ENCODE measurements at regions not wholly inside any gene's neighbourhood (a gene's known extent, or its start where the extent isn't known, plus 50 kb on each side); places are given as distances from the start of the nearest gene placed in this dataset.

DNA sequence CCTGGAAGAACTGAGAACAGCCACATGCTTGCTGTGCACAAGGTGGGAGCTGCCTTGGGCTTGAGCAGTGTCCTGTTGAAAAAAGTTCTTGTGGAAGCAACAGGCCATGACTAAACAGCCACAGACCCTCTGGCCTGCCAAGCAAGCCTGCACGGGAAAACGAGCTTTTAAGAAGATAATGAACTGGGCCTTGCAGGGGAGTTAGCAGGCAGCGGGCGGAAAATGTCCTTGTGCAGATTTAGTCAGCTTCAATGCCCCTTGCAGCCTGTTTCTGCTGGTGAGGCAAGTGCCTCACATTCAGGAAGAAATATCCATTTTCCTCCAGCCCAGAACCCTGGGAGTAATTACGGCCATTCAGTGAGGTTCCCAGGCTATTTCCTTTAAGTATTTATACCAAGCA, 126.2 kb upstream of the KLHL25 start:
- no peak for DNase-seq (ENCODE audit: low read depth)
- TF ChIP-seq, protein P1, sequence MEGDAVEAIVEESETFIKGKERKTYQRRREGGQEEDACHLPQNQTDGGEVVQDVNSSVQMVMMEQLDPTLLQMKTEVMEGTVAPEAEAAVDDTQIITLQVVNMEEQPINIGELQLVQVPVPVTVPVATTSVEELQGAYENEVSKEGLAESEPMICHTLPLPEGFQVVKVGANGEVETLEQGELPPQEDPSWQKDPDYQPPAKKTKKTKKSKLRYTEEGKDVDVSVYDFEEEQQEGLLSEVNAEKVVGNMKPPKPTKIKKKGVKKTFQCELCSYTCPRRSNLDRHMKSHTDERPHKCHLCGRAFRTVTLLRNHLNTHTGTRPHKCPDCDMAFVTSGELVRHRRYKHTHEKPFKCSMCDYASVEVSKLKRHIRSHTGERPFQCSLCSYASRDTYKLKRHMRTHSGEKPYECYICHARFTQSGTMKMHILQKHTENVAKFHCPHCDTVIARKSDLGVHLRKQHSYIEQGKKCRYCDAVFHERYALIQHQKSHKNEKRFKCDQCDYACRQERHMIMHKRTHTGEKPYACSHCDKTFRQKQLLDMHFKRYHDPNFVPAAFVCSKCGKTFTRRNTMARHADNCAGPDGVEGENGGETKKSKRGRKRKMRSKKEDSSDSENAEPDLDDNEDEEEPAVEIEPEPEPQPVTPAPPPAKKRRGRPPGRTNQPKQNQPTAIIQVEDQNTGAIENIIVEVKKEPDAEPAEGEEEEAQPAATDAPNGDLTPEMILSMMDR (IDR thresholded peaks at IDR 0.05; ENCODE audit: low read length, missing control alignments): no peak
- no peak overlapping the region for H3K4me3 ChIP-seq (replicated peaks; ENCODE audit: low read depth, low read length)

DNA sequence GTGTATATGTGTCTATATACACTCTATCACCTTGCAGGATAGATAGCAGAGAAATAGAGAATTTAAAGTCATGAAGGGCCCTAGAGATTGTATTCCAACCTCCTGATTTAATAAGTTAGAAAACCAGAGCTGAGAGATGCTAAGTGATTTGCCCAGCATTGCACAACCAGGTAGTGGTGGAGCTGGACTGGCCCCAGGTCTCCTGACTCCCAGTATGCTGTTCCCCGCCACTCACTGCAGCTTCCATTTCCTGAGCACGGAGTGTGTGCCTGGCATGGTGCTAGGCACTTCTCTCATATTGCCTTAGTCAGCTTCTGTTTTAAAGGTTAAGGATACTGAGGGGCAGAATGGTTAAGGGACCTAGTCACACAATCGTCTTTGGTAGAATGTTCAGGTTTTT, 129.4 kb upstream of the KLHL25 start:
- TF ChIP-seq, protein P1 (IDR thresholded peaks at IDR 0.05; ENCODE audit: low read length, missing control alignments): no peak
- no peak overlapping the region for H3K4me3 ChIP-seq (replicated peaks; ENCODE audit: low read depth, low read length)
- no peak for DNase-seq (ENCODE audit: low read depth)

DNA sequence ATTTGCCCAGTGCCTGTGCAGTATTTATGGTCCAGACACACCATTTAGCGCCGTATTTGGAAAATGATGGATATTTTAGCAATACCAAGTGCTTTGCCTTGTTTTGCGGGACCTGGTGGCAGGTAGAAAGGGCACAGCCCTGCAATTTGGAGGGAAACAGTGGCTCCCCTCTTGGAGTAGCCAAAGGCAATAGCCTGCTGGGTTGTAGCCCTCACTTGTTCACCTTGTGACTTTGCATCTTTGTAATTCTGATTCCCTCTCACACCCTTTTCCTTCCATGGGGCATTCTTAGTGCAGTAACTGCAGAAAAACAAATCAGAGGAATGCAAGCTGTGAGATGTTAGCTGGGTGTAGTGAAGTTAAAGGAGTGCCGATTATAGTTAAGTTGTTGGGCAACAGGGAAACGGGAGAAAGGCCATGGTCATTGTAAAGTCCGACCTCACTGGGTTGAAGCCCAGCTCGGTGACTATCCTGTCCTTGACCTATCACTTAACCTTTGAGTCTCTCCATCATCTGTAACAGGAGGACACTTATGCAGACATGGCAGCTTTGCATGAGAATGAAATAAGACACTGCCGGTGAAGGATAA, 131.0 kb upstream of the KLHL25 start:
- TF ChIP-seq, protein P1 (IDR thresholded peaks at IDR 0.05; ENCODE audit: low read length, missing control alignments): no peak
- DNase-seq (ENCODE audit: low read depth): no peak
- H3K4me3 ChIP-seq (replicated peaks; ENCODE audit: low read depth, low read length): no peak overlapping the region

DNA sequence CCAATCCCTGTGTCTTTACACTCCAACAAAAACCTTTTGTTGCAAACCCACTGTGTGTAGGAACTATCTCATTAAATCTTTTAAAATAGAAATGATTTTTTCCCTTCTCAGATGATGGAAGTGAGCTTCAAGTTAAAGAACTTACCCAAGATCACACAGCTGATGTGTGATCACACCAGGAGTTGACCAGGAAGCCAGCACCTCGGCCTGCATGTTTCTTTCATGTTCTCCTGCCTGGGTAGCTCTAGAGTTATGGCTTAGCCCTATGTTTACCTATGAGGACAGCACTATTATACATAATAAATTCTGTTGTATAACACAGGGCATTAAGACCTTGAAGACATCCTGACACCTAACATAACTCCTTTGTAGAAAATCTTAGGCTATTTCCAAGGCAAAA, 132.1 kb upstream of the KLHL25 start:
- TF ChIP-seq, protein P1 (IDR thresholded peaks at IDR 0.05; ENCODE audit: low read length, missing control alignments): no peak
- no peak overlapping the region for H3K4me3 ChIP-seq (replicated peaks; ENCODE audit: low read depth, low read length)
- no peak for DNase-seq (ENCODE audit: low read depth)

DNA sequence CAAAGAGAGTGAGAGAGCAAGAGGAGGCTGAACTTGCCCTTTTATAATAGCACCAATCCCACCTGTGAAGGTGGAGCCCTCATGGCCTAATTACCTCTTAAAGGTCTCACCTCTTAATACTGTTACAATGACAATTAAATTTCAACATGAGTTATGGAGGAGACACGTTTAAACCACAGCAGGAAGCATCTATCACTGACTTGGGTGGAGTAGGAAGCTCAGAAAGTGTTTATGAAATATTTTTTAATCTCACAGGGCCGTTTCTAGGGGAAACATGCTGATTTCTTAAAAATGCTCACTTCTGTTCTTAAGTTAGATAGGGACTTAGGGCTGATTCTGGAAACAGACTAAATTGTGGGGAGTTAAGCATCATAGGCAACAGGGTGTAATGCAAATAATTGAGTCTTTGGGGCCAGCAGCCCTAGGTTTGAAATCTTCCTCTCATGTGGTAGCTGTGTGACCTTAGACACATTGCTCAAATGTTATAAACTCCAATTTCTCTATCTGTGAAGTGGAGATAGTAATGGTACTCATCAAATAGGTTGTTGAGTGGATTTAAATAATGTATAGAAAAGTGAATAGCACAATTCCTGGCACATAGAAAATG, 133.3 kb upstream of the KLHL25 start:
- no peak for DNase-seq (ENCODE audit: low read depth)
- TF ChIP-seq, protein P1 (IDR thresholded peaks at IDR 0.05; ENCODE audit: low read length, missing control alignments): no peak
- no peak overlapping the region for H3K4me3 ChIP-seq (replicated peaks; ENCODE audit: low read depth, low read length)

DNA sequence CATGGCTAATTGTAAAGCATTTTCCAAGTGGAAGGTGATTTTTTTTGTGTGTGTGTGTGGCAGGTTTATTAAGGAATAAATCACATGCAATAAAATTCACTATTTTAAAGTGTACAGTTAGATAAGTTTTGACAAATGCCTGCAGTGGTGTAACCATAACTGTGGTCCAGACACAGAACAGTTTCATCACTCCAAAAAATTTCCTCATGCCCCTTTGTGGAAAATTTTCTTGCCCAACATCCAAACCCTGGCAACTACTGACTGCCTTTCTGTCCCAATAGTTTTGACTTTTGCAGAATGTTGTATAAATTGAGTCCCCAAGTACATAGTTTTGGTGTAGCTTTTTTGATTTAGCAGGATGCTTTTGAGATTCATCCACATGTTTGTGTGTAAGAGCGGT, 135.1 kb upstream of the KLHL25 start:
- no peak for DNase-seq (ENCODE audit: low read depth)
- no peak overlapping the region for H3K4me3 ChIP-seq (replicated peaks; ENCODE audit: low read depth, low read length)
- TF ChIP-seq, protein P1 (IDR thresholded peaks at IDR 0.05; ENCODE audit: low read length, missing control alignments): no peak

DNA sequence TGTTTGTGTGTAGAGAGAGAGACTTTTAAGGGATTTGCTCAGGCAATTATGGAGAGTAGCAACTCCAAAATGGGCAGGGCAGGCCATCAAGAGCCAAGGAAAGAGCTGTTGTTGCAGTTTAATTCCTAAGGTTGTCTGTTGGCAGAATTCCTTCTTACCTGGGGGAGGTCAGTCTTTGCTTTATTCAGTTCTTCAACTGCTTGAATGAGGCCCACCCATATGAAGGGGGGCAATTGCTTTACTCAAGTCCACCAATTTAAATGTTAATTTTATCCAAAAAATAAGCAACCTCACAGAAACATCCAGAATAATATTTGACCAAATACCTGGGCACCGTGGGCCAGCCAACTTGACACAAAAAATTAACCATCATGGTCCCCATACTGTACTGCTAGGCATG, 137.7 kb upstream of the KLHL25 start:
- TF ChIP-seq, protein P1 (IDR thresholded peaks at IDR 0.05; ENCODE audit: low read length, missing control alignments): no peak
- DNase-seq (ENCODE audit: low read depth): no peak
- H3K4me3 ChIP-seq (replicated peaks; ENCODE audit: low read depth, low read length): no peak overlapping the region

All from fibroblast of pulmonary artery (primary cell).